ENCODE measurements at regions not wholly inside any gene's neighbourhood (a gene's known extent, or its start where the extent isn't known, plus 50 kb on each side); places are given as distances from the start of the nearest gene placed in this dataset.

- H2BK12ac ChIP-seq (ENCODE audit: low read depth, low read length): no peak overlapping the region
- FAIRE-seq (no peak), DNase-seq (ENCODE audit: low read depth in 1 of 2, low spot score in 2 of 2) (no peak)
- H3K4me2 ChIP-seq (ENCODE audit: insufficient read depth in 1 of 2, low read depth in 2 of 2, low read length in 2 of 2): no peak overlapping the region
- no peak overlapping the region for H3K23ac ChIP-seq (ENCODE audit: insufficient read length)
- no peak overlapping the region for H2AFZ ChIP-seq (ENCODE audit: low read length)
- no peak overlapping the region for H3K14ac ChIP-seq (ENCODE audit: insufficient read length)
- H3K9ac ChIP-seq (replicated peaks in 1 of 4; ENCODE audit: extremely low read depth in 1 of 4, low read depth in 3 of 4, low read length in 3 of 4): no peak overlapping the region
- no peak overlapping the region for H3K4ac ChIP-seq (replicated peaks; ENCODE audit: insufficient read length, low read depth, low read length)
- H2BK120ac ChIP-seq (replicated peaks; ENCODE audit: low read depth, low read length): no peak overlapping the region
- no peak overlapping the region for H3K18ac ChIP-seq (ENCODE audit: extremely low read depth, low read length)
- CTCF ChIA-PET (ENCODE audit: partially characterized antibody): no interaction called here
- H3K36me3 ChIP-seq (ENCODE audit: control insufficient read depth in 2 of 4, insufficient read depth in 4 of 4, low read length in 3 of 4): no peaks in the 10 kb centered on the region
- H4K91ac ChIP-seq (replicated peaks; ENCODE audit: insufficient read length, low read length): no peak overlapping the region
- H4K5ac ChIP-seq (ENCODE audit: insufficient read length, low read depth, low read length): no peak overlapping the region
- H2BK20ac ChIP-seq (ENCODE audit: low read length): no peak overlapping the region
- H3K4me3 ChIP-seq (ENCODE audit: extremely low read depth in 1 of 4, insufficient read depth in 2 of 4, low read depth in 3 of 4, low read length in 4 of 4): no peak overlapping the region
- no peak overlapping the region for H2AK5ac ChIP-seq (ENCODE audit: low read depth, low read length)
- no peak overlapping the region for H3K56ac ChIP-seq (replicated peaks; ENCODE audit: insufficient read length, low read depth, low read length)
- H3K79me1 ChIP-seq (ENCODE audit: low read depth, low read length): no peaks in the 10 kb centered on the region
- no peak overlapping the region for H4K8ac ChIP-seq (ENCODE audit: extremely low read depth, insufficient read depth, low read length)
- H2BK5ac ChIP-seq (ENCODE audit: low read depth, low read length): no peak overlapping the region
- H3K79me2 ChIP-seq (ENCODE audit: control insufficient read depth in 1 of 2, insufficient read depth in 2 of 2, low read length in 2 of 2): no peaks in the 10 kb centered on the region
- no peaks in the 10 kb centered on the region for H3K23me2 ChIP-seq (ENCODE audit: low read depth, low read length)
- no peaks in the 10 kb centered on the region for H4K20me1 ChIP-seq (replicated peaks in 1 of 2; ENCODE audit: control insufficient read depth in 1 of 2, insufficient read depth in 2 of 2, low read length in 2 of 2)
- no peak overlapping the region for H3K27ac ChIP-seq (ENCODE audit: low read depth, low read length)
- POLR2A ChIA-PET (ENCODE audit: partially characterized antibody): no interaction called here
- H2BK15ac ChIP-seq (ENCODE audit: low read length): no peak overlapping the region
- H3K9me3 ChIP-seq (ENCODE audit: insufficient read depth in 2 of 2, low read depth in 1 of 2, low read length in 1 of 2): no peaks in the 10 kb centered on the region
- WGBS, 2 experiments (ENCODE audit: extremely low coverage in 1 of 2, insufficient coverage in 1 of 2, insufficient read length in 1 of 2, insufficient replicate concordance in 2 of 2, low coverage in 1 of 2, low lambda C conversion rate in 2 of 2, missing lambda C conversion rate in 1 of 2): 83% methylated on average over 6 of the region's 6 CpGs; no CpG with 5 or more reads in 1 of the 2 experiments
- H3K27me3 ChIP-seq (replicated peaks in 1 of 4; ENCODE audit: control insufficient read depth in 3 of 4, extremely low read depth in 1 of 4, insufficient read depth in 3 of 4, low read length in 3 of 4): no peaks in the 10 kb centered on the region
- H3K4me1 ChIP-seq (replicated peaks in 1 of 4; ENCODE audit: control insufficient read depth in 3 of 4, insufficient read depth in 4 of 4, low read length in 3 of 4): 0 out of 7 replicates have a peak, but pooled peaks cover 0 to 2% (median 0%) of the 10 kb centered on the region in 4 experiments
- TF ChIP-seq SIN3A (conservative IDR thresholded peaks at IDR 0.05 in 1 of 2, IDR thresholded peaks at IDR 0.05 in 1 of 2; ENCODE audit: low read depth in 1 of 2, low read length in 2 of 2): no peak
- no peak for TF ChIP-seq ZNF274 (IDR thresholded peaks at IDR 0.05; ENCODE audit: borderline replicate concordance, extremely low read depth, low read length)
- TF ChIP-seq JUN (IDR thresholded peaks at IDR 0.05; ENCODE audit: low read depth, low read length): no peak
- no peak for TF ChIP-seq SRF (IDR thresholded peaks at IDR 0.05; ENCODE audit: low read depth, low read length)
- TF ChIP-seq E2F6 (IDR thresholded peaks at IDR 0.05): no peak
- no peak for TF ChIP-seq SAP30 (IDR thresholded peaks at IDR 0.05; ENCODE audit: insufficient read depth, insufficient replicate concordance, low read length)
- no peak for TF ChIP-seq KDM5A (IDR thresholded peaks at IDR 0.05; ENCODE audit: low read length)
- no peak for TF ChIP-seq SIRT6 (IDR thresholded peaks at IDR 0.05; ENCODE audit: low read length)
- no peak for TF ChIP-seq TAF7 (optimal IDR thresholded peaks at IDR 0.05; ENCODE audit: borderline replicate concordance, low read depth, low read length)
- TF ChIP-seq SUZ12 (IDR thresholded peaks at IDR 0.05; ENCODE audit: low read length): no peak
- TF ChIP-seq ATF3 (IDR thresholded peaks at IDR 0.05; ENCODE audit: insufficient read depth, low read depth, low read length): no peak
- no peak for TF ChIP-seq POU5F1 (IDR thresholded peaks at IDR 0.05; ENCODE audit: low read depth, low read length)
- TF ChIP-seq RNF2 (IDR thresholded peaks at IDR 0.05; ENCODE audit: borderline replicate concordance, low read depth, low read length, missing control alignments, poor library complexity, severe bottlenecking): no peak
Measured at GRCh38 chr6:147820520-147820919, 312.0 kb downstream of the SAMD5 start.

Data from H1 (cell line).